ENCODE measurements at regions not wholly inside any gene's neighbourhood (a gene's known extent, or its start where the extent isn't known, plus 50 kb on each side); places are given as distances from the start of the nearest gene placed in this dataset.
A peak's percentile ranks its signal among the peaks of the same experiment; 100 is the strongest.

GRCh38 chr10:34033078-34033477 is 698.6 kb upstream of the NRP1 start:
- no peaks in the 10 kb centered on the region for H3K27me3 ChIP-seq (ENCODE audit: insufficient read depth in 3 of 3, low read length in 2 of 3)
- no peak overlapping the region for H3K4me3 ChIP-seq
- intact Hi-C loops (cut with DNase I): no loop called here
- ATAC-seq: no peak
- 93 to 98% (median 96%) methylated on average over 5 of the region's 5 CpGs for WGBS, 3 donors
- H3K4me1 ChIP-seq: peaks cover 3% of the 10 kb centered on the region
- DNase-seq: no peak
- H3K9me3 ChIP-seq: no peaks in the 10 kb centered on the region
- TF ChIP-seq CTCF (IDR thresholded peaks at IDR 0.05): no peak
- H3K27ac ChIP-seq: no peak overlapping the region
- no peaks in the 10 kb centered on the region for H3K36me3 ChIP-seq (ENCODE audit: insufficient read depth in 1 of 2, low read depth in 1 of 2)

GRCh38 chr10:34032564-34032963 is 698.1 kb upstream of the NRP1 start:
- DNase-seq: no peak
- Histone ChIP-seq H3K27me3 (ENCODE audit: insufficient read depth in 3 of 3, low read length in 2 of 3) (no peaks in the 10 kb centered on the region), H3K36me3 (ENCODE audit: insufficient read depth in 1 of 2, low read depth in 1 of 2) (no peaks in the 10 kb centered on the region), H3K4me3 (no peak overlapping the region), H3K27ac (no peak overlapping the region), H3K4me1 (peaks cover 3% of the 10 kb centered on the region), H3K9me3 (no peaks in the 10 kb centered on the region)
- ATAC-seq: no peak
- WGBS, 3 donors: 98 to 100% (median 98%) methylated on average over 3 of the region's 3 CpGs
- intact Hi-C loops (cut with DNase I): no loop called here
- TF ChIP-seq CTCF (IDR thresholded peaks at IDR 0.05): no peak

GRCh38 chr10:34031400-34031799 is 696.9 kb upstream of the NRP1 start:
- ATAC-seq: peak; percentile 60 to 89 (median 78)
- intact Hi-C loops (cut with DNase I): no loop called here

GRCh38 chr10:34029455-34029854 is 695.0 kb upstream of the NRP1 start:
- Histone ChIP-seq H3K36me3 (ENCODE audit: insufficient read depth in 1 of 2, low read depth in 1 of 2) (no peaks in the 10 kb centered on the region), H3K9me3 (no peaks in the 10 kb centered on the region), H3K27ac (no peak overlapping the region), H3K4me1 (peaks cover 3% of the 10 kb centered on the region), H3K27me3 (ENCODE audit: insufficient read depth in 3 of 3, low read length in 2 of 3) (no peaks in the 10 kb centered on the region), H3K4me3 (no peak overlapping the region)
- TF ChIP-seq CTCF (IDR thresholded peaks at IDR 0.05): no peak
- ATAC-seq (no peak), DNase-seq (no peak)
- WGBS, 3 donors: 68 to 83% (median 74%) methylated on average over 7 to 10 of the region's 10 CpGs
- intact Hi-C loops (cut with DNase I): no loop called here

More at GRCh38 chr10:34031400-34031799, 696.9 kb upstream of the NRP1 start:
- Histone ChIP-seq H3K4me3 (no peak overlapping the region), H3K9me3 (no peaks in the 10 kb centered on the region), H3K4me1 (peaks cover 3% of the 10 kb centered on the region), H3K27ac (no peak overlapping the region), H3K36me3 (ENCODE audit: insufficient read depth in 1 of 2, low read depth in 1 of 2) (no peaks in the 10 kb centered on the region), H3K27me3 (ENCODE audit: insufficient read depth in 3 of 3, low read length in 2 of 3) (no peaks in the 10 kb centered on the region)
- 24 to 32% (median 27%) methylated on average over 3 of the region's 3 CpGs for WGBS, 3 donors
- TF ChIP-seq CTCF (IDR thresholded peaks at IDR 0.05): no peak
- peak; percentile 71 to 78 for DNase-seq

GRCh38 chr10:34028936-34029335 is 694.5 kb upstream of the NRP1 start:
- H3K4me1 ChIP-seq: peaks cover 3% of the 10 kb centered on the region
- no peaks in the 10 kb centered on the region for H3K27me3 ChIP-seq (ENCODE audit: insufficient read depth in 3 of 3, low read length in 2 of 3)
- no peak for TF ChIP-seq CTCF (IDR thresholded peaks at IDR 0.05)
- no peak for DNase-seq
- WGBS, 3 donors: 96 to 99% (median 98%) methylated on average over 3 of the region's 3 CpGs
- no peak for ATAC-seq
- no peaks in the 10 kb centered on the region for H3K36me3 ChIP-seq (ENCODE audit: insufficient read depth in 1 of 2, low read depth in 1 of 2)
- no peak overlapping the region for H3K4me3 ChIP-seq
- H3K9me3 ChIP-seq: no peaks in the 10 kb centered on the region
- no peak overlapping the region for H3K27ac ChIP-seq
- intact Hi-C loops (cut with DNase I): no loop called here

All from psoas muscle (tissue), 7 donors.